ENCODE measurements at regions not wholly inside any gene's neighbourhood (a gene's known extent, or its start where the extent isn't known, plus 50 kb on each side); places are given as distances from the start of the nearest gene placed in this dataset.
A peak's percentile ranks its signal among the peaks of the same experiment; 100 is the strongest.

DNA sequence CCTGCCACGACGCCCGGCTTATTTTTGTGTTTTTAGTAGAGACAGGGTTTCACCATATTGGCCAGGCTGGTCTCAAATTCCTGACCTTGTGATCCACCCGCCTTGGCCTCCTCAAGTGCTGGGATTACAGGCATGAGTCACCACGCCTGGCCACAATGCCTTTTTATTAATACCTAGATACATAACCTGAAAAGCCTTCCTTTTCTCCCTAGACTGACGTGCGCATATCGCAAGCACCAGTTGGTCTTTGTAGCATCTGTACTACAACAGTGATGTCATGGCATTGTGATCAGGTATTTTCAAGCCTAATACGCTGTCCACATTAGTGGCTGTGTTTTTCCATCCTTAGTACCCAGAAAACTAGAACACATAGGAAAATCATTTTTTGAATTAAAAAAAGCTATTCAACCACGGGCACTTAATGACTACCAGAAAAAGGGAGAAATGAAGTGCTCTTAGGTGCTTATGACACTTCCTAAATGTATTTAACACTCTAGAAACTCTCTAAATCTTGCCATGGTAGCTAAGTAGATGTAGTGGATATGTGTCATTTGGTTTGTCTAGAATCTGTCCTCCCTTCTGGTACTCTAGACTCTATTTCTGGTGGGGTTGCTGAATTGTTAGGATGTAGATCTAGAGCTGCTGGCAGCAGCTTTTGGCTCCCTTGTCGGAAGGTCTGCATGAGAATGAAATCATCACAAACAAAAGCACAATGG, 707.8 kb downstream of the STIM2 start:
- DNase-seq, result peak; percentile 97

DNA sequence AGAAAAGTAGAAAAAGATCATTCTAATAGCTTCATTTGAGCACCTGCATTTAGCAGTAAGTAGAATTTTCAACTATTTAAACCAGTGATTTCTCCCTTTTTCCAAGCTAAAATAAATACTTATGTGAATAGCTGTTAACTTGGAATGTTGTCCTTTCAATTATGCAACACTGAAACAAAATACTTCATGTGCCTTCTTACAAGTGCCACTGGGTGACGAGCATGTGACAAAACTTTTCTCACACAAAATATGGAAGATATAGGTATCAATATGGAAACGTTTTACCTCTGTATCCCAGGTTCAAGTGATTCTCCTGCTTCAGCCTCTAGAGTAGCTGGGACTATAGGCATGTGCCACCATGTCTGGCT, 708.3 kb downstream of the STIM2 start:
- DNase-seq, result peak; percentile 35

DNA sequence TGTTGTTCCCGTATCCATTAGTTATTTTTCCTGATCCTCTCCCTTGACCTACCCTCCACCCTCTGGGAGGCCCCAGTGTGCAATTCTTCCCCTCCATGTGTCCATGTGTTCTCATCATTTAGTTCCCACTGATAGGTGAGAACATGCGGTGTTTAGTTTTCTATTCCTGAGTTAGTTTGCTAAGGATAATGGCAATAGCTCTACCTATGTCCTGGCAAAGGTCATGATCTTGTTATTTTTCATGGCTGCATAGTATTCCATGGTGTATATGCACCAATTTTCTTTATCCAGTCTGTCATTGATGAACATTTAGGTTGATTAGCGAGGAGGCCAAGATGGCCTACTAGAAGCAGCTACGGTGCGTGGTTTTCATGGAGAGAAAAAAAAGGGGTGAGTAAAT, 714.1 kb downstream of the STIM2 start:
- no peak for DNase-seq

DNA sequence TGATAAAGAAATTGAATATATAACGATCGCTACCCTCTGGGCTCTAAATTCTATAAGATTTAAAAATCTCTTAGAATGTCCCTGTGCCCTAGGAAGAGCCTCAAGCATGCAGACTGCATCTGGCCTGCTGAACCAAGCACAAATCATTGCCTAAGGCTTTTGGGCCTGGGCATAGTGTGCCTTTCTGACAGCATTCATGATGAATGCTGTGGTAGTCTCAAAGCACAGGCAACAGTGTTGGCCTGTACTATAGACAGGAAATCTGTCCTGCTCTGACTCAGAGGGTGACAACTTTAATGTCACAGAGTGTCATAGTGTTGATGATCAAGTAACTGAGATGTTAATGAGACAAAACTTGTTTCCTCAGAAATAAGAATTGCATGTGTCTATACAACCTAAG, 717.3 kb downstream of the STIM2 start:
- no peak for DNase-seq

DNA sequence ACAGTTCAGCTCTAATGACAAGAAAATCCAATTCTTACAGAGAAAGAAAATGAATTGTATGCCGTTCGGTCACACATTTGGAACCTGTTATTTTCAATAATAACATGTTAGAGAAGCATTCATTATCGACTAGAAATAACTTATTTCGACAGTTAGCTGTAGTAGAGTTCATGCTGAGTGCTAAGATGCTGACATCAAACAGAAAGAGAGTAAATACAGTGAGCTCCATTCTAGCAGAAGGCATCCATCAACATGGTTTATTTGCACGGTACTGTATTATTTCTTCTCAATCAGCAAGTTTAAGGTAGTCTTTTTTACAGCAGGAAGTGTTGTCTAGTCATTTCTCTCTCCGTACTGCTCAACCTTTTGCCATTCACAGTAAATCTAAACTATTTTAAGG, 732.1 kb downstream of the STIM2 start:
- no peak for DNase-seq

DNA sequence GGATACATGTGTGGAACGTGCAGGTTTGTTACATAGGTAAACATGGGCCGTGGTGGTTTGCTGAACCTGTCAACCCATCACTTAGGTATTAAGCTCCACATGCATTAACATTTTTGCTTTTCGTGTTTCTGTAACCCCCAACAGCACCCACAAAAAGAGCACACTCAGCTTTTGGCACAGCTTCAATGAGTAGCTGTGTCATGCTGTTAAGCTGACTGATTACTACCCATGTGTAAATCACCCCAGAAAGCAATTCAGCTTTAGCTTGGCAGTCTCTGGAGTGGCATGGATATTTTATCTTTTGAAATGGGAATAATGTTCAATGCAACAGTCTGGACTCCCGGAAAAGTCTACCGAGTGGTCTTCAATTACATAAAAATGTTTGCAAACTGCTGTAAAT, 734.3 kb downstream of the STIM2 start:
- no peak for DNase-seq

DNA sequence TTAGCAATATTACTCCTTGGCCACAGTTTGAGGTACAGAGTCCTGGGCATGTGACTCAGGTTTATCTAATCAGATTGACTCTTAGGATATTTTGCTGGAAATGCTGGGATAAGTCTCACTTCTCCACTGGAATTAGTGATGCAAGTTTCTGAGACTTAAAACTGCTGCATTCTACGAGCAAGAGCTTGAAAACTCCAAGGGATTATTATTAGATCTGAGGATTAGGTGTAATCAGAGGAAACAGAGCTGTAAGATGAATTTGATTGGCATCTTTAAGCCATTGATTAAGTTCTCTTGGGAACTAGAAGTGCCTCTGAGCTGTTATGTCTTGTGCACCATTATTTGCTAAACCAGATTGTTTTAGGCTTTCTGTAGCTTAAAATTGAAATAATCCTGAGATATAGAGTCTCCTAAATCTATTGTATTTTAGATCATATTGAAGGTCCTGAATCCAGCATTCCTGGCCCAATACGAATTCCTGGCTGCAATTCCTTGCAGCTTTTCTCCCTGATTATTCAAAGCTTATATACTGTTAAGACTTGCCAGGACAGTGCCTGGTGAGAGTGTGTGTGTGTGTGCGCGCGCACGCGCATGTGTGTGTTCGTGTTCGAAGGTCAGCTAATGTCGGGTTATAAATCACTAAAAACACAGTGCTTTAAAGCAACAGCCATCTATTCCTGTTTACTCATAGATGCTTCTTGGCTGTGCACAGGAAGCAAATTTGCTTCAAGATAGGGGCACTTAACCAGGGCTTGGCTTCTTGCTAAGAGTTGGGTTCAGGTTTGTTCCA, 735.1 kb downstream of the STIM2 start:
- no peak for DNase-seq

DNA sequence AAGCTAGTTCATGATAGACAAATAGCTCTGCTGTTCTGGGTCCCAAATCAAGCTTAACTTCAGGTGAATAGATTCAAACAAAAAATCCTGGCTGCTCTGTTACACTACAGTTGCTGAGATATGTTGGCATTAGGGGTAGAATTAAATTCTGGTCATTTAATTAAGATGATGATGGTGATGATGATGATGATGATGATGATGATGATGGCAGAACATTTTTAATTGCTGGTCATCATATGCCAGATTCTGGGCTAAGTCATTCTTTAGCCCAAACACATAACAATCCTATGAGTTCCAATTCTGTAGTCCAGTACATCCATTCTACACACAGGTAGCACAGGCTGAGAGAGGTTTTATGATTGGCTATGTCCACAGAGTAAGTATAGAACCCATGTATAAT, 741.5 kb downstream of the STIM2 start:
- DNase-seq, result no peak

DNA sequence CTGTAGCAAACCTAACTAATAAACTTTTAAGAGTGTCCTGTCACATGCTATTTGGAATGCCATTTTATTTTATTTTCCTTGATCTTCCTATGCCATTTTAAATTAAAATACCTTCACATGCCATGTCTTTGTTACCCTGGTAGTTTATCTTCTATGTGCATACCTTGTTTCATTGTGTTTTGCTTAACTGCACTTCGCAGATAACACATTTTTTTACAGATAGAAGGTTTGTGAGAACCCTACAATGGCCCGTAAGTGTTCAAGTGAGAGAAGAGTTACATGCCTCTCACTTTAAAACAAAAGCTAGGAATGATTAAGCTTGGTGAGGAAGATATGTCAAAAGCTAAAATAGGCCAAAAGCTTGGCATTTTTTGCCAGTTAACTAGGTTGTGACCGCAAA, 744.1 kb downstream of the STIM2 start:
- DNase-seq, result no peak

DNA sequence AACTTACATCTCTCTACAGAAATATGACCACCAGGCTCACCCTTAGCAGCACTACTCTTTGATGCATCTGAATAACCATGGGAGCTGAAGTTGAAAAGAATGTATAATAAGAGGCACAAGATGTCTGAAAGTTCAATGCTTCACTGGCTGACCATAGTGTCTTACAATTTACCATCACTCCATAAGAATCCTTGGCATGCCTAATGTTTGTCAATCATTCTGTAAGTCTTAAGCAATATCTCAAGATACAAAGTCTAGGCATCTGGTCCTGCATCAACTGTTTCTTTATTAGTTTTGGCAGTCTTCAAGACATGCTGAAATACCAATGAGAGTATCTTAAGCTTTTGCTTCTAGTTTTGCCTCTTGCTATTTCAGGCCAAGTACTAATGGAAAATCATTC, 755.5 kb downstream of the STIM2 start:
- DNase-seq, result no peak

DNA sequence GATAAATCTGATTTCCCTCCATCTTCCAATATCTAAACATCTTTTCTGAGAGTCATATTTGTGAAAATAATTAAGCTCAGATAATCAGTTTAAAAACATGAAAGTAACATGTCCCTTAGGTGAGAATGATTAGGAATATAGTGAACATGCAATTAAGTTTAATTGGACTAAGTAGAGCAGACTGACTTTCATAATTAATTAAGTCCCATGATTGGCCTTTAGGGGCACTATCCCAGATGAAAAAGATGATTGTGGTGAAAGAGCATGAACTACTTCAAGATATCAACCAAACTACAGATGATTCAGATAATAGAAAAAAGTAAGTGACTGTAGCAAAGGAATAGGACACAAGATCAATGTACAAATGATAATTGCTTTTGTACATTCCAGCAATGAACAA, 758.8 kb downstream of the STIM2 start:
- DNase-seq, result no peak

DNA sequence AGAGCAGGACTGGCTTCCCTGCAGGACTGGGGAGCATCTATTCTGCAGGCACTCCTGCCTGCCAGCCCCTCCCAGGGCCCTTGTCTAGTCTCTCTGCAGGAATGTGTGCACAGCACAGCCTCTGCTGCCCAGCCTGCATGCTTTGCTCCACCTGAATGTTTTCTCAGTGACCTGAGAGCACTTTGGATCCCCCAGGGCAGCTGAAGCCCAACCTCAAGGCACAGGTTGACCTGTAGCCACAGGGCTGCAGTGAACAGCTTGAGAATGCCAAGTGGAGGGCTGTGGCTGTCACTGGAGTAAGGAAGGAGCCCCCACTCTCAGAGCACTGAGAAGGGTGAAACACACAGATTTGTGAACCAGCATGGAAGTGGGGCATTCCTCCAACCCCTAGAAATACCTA, 760.2 kb downstream of the STIM2 start:
- DNase-seq, result no peak

DNA sequence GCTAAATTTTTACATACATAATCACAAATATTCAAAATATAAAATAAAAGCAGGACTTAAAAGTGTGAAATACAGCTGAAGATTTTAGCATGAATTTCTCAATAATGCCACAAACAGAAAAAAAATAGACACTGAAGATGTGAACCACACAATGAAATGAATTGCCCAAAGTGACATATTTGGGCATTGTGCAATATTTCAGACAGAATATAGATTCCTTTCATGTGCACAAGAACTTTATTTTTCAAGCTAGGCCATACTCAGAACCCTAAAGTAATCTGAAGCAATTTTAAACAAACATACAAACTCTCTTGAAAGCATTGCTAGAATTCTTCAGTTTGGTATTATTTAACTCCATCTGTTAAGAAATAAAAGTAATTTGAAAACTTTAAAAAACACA, 764.1 kb downstream of the STIM2 start:
- DNase-seq, result no peak

DNA sequence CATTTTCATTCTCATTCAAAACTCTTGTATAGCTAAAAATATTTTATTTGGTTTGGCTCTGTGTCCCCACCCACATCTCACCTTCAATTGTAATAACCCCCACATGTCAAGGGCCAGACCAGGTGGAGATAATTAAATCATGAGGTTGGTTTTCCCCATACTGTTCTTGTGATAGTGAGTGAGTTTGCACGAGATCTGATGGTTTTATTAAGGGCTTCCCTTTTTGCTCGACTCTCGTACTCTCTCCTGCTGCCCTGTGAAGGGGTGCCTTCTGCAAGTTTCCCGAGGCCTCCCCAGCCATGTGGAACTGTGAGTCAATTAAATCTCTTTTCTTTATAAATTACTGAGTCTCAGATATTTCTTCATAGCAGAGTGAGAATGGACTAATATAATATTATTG, 768.0 kb downstream of the STIM2 start:
- DNase-seq, result no peak

DNA sequence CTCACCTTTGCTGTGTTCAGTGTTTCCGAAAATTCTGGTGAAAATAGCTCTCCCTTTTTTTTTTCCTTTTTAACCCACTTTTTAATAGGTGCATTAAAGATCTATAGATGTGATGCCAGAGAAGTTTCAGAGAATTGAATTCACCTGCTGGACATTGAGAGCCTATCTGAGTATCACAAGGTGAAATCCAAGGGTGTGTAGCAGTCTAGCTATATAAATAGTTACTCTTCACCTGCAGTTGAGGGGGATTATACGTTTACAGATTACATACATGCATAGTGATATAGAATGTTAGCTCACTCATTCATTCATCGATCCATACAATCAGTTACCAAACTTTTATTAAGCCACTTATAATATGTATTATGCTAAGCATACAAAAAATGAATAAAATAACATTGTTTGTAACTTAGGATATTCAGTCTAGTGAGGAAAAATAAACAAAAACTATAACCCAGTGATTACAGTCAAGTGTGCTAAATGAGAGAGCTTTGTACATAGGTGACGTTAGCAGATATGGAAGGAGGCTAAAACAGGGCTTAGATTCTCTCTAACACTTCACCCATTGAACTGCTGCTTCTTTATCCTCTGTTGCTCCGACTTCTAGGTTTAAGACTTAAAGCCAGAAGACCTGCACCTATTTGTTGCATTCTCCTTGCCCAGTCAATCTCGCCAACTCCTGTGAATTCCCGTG, 769.0 kb downstream of the STIM2 start:
- DNase-seq, result peak; percentile 23

DNA sequence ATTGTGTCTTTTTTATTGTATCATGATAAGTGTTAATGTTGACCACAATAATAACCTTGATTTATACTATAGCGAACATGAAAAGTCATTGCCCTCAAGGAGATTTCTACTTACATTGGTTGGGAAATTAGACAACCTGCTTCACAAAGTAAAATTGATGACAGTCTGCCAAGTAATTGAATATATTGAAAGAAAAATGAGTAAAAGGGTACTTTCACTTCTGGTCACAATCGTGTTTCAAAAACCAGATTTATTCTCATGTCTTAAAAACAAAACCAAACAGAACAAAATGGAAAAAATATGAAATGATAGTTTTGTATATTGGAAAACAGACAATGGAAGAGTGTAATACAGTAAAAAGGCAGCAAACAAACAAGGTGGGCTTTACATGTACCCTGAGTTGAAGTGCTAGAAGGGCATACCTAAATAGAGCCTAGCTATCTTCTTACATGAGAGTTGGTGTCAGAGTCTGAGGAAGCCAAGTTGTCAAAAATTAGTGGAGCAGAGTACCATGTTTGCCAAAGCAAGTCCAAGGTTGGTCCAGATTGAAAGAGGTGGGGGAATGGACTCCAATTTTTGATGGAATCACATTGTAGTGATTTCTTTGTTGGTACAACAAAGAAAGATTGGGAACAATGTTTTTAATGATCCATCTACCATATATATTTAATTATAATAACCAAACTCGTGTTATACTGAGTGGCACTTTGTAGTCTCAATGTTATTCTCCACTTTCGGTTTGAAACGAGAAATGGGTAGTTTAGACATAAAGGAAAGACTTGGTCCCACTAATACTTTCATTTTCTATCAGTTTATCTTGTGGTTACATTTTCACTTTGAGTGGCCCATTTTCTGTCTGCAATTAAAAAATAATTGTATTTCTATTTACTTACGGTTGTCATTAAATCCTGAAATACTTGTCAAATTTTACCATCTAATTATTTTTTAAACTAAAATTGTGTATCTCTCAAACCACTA, 775.6 kb downstream of the STIM2 start:
- DNase-seq, result no peak

DNA sequence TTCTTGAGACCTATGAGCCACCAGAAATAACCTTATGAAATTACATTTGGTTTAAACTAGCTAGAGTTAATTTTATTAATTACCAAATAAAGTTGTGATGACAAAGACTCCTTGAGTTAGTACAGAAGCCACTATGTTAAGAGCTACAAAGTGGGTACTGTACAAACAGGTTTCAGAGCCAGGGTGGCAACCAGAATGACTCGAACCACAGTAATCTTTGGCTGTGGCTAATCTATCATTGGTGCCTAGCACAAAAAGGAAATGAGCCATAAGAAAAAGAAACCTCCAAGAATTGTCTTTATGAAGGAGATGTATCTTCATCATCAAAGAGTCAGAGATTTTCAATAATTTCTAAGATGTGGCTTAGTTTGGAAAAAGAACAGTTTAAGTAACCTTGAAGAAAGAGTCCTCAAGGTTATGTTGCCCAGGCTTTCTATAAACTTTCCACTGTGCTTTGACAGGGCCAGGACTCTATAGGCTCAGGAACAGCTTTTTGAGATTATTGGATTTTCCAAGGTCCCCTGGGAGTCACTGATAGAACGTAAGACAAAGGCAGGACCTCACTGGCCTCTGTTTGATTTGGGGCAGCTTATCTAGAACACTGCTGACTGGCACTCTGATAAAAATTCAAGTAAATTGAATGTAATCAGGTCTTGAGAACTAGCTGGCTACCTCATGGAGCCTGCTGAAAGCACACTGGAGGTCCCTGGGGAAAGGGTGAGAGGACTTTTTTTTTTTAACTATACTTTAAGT, 777.7 kb downstream of the STIM2 start:
- no peak for DNase-seq

DNA sequence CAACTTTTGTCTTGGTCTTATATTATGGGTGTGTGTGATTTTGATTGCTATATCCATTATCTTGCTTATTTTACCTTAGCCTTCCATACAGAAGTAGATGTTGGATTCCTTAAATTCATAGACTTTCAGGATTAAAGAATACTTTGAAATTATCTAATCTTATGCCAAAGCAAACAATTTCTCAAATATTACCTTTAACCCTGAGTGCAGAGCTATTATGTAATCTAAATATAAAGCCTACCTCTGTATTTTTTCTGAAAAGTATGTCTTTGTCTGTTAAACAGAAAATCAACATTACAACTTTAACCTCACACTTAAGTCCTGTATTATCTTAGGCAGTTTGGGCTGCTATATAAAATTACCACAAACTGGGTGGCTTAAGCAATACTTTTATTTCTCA, 782.5 kb downstream of the STIM2 start:
- no peak for DNase-seq

DNA sequence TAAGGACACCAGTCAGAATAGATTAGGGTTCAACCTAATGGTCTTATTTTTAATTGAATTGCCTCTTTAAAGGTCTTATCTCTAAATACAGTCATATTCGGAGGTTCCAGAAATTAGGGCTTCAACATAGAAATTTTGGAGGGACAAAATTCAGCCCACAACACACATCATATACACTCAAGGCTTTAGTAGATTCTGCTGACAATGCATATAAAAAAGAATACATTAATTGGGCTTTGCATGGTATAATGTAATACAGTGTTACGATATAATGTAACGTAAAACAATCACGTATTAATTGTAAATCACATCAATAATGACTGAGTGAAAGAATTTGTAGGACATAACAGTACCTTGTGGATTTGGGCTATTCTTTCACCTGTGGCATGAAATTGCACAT, 787.8 kb downstream of the STIM2 start:
- DNase-seq, result no peak

DNA sequence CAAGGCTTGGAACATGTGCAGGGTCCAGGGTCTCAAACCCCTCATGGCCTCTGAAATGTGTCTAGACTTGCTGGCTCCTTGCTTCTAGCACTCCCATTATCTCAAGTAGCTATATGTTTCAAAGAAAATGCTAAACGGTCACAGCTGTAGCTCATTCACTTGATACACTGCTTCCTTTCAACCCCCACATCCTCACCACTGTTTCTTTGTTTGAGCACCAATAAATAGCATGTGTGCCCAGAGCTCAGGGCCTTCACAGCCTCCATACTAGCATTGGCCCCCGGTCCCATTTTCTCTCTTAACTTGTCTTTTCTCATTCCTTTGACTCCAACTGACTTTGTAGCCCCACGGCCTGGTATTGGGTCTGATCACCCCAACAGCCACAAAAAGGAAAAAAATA, 801.8 kb downstream of the STIM2 start:
- no peak for DNase-seq

DNA sequence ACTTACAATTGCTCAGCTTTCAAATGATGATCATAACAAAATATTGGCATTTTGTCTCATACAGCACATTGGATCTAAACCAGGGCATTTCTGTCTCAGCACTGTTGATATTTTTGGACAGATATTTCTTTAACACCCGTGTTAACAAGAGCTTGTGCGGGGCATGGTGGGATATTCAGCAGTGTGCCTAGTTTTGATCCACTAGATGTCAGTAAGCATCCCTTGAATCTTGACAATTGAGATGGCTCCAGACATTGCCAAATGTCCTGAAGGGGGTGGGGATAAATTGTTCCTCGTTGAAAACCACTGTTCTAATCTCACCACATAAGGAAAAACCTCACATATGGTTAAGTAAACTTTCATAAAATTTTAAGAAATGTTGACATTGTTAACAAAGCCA, 806.3 kb downstream of the STIM2 start:
- DNase-seq, result peak; percentile 46

DNA sequence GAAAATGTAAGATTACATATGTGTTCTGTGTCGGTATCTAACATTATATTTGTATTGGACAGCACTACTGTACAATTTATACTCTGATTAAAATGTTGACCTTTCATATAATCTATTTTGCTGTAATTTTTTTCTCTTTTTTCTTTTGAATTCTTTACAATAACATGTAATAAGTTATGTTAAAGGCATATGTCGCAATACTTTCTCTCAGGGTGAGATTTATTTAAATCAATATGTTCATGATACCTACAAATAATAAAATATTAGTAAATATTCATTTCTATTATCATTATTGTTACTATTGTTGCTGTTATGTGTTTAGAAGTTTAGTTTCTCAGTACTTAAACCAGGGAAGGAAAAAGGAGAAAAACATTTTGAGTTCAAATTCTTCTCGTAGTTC, 807.4 kb downstream of the STIM2 start:
- DNase-seq, result no peak
